Stimulated activated CD4-positive, alpha-beta T cell treated with anti-CD3 and anti-CD28 coated beads, Interleukin-12 subunit alpha, Interleukin-12 subunit beta, amount 100 ng/mL, for 24 hours (primary cell): ENCODE measurements at regions not wholly inside any gene's neighbourhood (a gene's known extent, or its start where the extent isn't known, plus 50 kb on each side); places are given as distances from the start of the nearest gene placed in this dataset.
"Not testable (repeated sequence)": the region's sequence is repeated elsewhere in the genome, so short reads cannot be mapped to it uniquely, and the experiment has no call there.

Experiments used
- DNase-seq, 2 experiments: peaks; one replicate each; pipeline ENCODE4 v3.0.0-alpha.2; 2020; ENCODE audit warnings: low read depth in 2 of 2

GRCh38 chr7:68694656-68695055 lies 903.6 kb upstream of the AUTS2 start:
- no peak for DNase-seq

GRCh38 chr7:68697796-68698280 lies 900.4 kb upstream of the AUTS2 start:
- DNase-seq: no peak

- DNase-seq: no peak
Observed at GRCh38 chr7:68699090-68699711, 899.1 kb upstream of the AUTS2 start.

- DNase-seq: no peak
Observed at GRCh38 chr7:68700414-68700813, 897.9 kb upstream of the AUTS2 start.

DNA sequence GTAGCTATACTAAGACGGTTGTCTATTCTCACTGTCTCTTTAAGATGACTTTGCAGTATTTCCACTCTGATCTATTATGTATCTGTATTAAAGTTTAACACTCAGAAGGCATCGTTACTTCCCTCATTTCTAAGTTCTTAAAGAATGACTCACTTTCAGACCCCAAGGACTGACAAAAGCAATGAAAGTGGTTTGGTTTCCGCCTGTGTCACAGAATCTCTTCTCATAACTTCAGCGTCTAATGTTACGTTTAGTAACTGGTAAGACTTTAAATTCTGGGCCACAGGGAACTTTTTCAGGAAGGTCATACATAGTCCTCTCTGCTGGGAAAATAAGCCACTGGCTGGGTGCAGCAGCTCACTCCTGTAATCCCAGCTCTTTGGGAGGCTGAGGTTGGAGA lies 892.0 kb upstream of the AUTS2 start:
- DNase-seq: no peak

DNA sequence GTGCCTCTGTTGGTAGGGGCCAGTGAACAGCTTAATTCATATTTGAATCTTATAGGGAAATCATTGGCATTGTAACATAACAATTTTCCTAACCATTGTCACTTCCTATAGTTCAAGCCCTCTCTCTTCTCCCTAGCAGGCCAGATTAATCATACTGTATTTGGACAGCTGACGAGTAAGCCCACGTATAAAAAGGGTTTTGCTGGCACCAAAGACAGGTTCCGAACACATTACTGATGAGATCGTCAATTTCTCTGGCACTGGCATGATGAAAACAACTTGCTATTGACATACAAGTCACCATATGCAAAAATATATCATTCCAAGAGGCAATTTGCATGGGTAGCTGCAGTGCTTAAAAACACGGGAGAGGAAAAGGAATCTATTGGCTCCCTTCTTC lies 891.1 kb upstream of the AUTS2 start:
- no peak for DNase-seq

DNA sequence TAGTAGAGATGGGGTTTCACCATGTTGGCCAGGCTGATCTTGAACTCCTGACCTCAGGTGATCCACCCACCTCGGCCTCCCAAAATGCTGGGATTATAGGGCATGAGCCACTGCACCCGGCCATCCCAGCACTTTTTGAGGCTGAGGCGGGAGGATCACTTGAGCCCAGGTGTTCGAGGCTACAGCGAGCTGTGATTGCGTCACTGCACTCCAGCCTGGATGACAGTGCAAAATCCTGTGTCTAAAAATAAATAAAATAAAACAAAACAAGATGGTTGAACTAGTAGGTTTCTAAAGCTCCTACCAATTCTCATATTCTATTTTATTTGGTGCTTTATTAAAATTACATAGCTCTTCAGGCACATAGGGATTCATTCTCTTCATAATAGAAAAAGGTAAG lies 890.3 kb upstream of the AUTS2 start:
- no peak for DNase-seq

GRCh38 chr7:68712956-68713495 lies 885.2 kb upstream of the AUTS2 start:
- DNase-seq: no peak

GRCh38 chr7:68714135-68714534 lies 884.1 kb upstream of the AUTS2 start:
- not testable (repeated sequence) for DNase-seq

DNA sequence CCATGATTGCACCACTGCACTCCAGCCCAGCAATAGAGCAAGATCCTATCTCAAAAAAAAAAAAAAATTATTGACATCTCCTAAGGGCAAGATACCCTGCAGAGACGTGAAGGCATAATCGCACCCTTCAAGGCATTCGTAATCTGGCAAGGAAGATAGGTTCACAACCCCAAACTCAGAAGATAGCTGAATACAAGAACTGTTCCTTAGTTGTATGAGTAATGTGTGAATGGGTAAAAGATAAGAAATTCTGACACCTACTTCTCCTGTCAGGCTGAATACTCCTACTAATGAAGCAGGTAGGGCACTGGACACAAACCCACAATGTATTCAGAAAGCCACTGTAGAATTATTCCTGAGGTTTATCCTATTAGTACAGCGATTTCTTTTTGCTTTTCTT lies 882.4 kb upstream of the AUTS2 start:
- DNase-seq: no peak

DNA sequence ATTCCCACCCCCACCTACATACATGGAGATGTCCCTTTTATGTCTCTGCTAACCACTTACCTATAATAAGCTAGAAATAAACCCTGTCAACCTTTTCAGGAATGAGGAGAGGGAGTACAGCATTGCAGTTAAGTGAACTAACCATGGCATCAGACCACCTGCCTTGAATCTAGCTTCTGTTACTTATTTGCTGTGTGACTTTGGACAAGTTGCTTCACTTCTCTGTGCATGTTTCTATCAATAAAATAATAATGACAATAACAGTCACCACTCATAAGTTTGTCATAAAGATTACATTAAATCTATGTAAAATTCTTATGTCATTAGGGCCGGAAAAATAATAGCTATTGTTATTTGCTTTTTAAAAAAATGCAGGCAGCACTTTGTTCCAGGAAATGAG lies 881.1 kb upstream of the AUTS2 start:
- DNase-seq: no peak

GRCh38 chr7:68718097-68718551 lies 880.2 kb upstream of the AUTS2 start:
- DNase-seq: no peak

GRCh38 chr7:68720697-68721096 lies 877.6 kb upstream of the AUTS2 start:
- no peak for DNase-seq

- DNase-seq: no peak
Observed at GRCh38 chr7:68722044-68722443, 876.2 kb upstream of the AUTS2 start.

DNA sequence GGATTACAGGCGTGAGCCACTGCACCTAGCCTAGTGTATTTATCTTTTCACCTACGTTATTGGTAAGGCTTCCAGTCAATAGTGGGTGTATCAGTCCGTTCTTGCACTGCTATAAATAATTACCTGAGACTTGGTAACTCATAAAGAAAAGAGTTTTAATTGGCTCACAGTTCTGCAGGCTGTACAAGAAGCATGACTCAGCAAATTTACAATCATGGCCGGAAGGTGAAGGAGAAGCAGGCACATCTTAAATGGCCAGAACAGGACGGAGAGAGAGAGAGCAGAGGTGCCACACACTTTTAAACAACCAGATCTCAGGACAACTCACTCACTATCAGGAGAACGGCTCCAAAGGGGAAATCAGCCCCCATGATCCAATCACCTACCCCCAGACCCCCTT lies 873.3 kb upstream of the AUTS2 start:
- DNase-seq: no peak

DNA sequence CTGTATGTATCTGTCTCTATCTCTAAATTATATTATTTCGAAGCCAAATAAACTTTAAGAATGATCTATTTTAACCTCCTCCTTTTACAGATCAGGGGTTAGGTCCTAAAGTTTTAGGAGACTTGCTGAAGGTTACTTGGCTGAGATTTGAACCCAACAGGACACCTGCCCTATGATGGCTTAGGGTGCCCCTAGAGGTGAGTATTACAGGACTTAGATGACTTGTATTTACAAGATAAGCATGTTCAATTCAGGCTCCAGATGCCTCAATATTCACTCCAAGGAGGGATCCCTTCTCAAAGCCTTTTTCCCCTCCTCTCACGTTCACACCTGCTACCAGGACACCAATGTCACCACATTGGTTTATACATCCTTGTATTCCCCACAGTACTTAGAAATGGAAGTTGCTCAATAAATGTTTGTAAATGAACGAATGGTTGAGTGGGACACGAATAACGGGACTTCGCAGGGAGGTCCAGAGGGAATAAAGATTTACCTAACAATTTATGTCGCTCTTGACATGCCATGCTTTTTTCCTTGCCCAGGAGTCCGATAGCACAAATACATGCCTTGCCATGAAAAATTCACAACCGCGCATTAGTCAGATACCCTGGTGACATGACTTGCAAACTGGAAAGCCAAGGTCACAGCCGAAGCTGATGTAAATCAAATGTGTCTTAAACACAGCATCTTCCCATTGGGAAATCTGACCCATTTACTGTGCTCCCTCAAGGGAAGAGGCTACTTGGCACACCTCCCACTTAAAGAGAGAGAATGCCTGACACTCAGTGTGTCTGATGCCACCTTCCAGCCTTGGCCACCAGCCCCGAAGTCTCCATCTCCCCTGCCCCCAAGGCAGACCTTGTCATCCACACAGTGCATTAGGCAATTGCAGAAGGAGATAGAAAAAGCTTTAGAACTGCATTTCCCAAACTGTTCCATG lies 872.2 kb upstream of the AUTS2 start:
- DNase-seq: no peak

DNA sequence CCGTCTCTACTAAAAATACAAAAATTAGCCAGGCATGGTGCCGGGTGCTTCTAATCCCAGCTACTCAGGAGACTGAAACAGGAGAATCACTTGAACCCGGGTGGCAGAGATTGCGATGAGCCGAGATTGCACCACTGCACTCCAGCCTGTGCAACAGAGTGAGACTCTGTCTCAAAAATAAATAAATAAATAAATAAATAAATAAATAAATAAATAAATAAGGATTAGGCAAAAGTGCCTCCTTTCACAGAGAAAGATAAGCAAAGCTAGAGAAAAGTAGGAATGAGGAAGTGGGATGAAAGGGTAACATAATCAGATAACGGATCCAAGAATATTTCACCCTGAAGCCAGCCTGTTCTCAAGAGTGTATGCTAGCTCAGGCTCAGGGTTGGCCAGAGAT lies 869.6 kb upstream of the AUTS2 start:
- not testable (repeated sequence) for DNase-seq

GRCh38 chr7:68729371-68729770 lies 868.9 kb upstream of the AUTS2 start:
- no peak for DNase-seq

DNA sequence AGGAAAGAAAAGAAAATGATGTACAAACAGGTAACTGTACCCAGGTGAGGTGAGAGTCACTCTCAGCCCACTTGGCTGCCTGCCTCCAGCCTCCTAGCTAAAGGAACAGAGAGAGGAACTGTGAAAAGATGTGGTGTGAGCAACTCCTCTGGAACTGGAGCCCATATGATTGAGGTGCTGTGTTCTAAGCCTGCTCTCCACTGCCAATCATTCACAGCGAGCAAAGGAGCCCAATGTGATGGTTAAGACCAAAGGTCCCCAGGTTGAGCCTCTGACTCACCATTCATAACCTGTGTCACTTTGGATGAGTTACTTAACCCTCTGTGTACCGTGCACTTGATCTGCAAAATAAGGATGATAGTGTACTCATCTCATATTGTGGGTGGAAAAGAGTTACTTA lies 868.1 kb upstream of the AUTS2 start:
- no peak for DNase-seq

DNA sequence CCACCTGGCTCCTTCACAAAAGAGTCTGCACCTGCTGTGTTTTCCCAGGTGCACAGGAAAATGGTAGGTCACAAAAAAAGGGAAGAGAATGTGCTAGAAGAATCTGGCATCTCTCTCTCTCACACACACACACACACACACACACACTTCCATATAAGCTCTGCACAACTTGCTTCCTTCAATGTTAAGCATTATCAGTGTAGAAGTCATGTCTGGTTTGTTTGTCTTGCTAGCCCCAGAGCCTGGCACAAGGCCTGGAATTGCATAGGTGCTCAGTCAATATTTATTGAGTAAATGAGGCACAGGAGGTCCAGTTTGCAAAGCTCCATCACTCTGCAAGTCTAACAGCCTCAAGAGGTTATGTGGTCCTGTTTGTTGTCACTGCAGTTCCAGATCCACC lies 867.3 kb upstream of the AUTS2 start:
- DNase-seq: no peak

DNA sequence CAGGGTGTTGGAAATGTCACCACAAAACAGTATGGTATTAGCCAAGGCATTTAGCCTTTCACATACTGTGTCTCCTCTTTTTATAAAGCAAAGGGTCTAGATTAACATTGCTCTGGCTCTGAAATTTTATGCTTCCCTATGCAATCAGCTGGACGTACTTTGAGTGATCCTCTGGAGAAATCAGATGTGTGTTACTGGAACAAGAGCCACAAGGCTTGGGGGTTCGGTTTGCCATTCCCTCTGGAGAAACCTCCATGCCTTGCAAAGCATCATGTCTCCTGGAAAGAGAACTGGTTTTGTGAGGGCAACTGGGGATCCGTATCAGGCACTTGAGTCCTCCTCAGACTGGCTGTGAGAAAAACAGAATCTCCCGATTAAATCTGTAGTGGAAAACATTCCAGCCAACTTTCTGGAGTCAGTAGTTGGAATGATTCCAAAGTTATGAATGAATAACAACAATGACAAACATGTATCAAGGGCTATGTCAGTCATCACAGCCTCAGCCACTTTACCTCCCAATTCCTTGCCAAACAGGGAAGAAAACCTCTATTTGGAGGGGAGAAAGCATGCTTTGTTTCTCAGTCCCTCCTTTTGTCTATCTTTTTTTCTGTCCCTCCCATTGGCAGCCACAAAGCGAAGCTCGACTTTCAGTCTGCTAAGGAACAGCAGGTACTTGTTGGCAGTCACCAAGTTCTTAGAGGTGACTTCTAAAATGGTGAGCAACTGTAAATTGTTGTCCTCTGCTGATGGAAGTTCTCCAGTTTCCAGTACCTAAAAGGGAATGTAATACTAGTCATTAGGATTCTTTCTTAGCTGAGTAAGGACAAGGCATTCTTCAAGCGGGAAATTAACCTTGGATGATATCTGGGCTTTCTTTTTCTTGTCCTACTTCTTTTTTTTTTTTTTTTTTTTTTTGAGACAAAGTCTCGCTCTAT lies 864.8 kb upstream of the AUTS2 start:
- no peak for DNase-seq

DNA sequence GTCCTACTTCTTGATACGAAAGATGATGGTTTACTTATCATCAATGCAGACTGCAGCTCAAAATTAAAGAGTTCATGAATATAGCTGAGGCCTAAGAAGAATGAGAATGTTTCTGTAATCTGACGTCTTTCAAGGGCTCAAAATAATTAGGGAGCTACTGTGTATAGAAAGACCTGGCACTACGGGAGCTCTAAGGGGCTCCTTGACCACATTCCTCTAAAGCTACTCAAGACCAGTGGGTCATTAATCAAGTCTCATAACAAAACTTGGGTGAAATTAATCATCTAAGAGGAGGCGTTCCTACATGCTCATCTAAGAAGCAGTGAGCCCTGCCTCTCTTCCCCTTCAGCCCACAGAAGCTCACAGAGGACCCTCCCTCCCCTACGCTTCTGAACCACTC lies 863.8 kb upstream of the AUTS2 start:
- no peak for DNase-seq
